ENCODE measurements at regions not wholly inside any gene's neighbourhood (a gene's known extent, or its start where the extent isn't known, plus 50 kb on each side); places are given as distances from the start of the nearest gene placed in this dataset.
A peak's percentile ranks its signal among the peaks of the same experiment; 100 is the strongest.
"Not testable (repeated sequence)": the region's sequence is repeated elsewhere in the genome, so short reads cannot be mapped to it uniquely, and the experiment has no call there.

DNA sequence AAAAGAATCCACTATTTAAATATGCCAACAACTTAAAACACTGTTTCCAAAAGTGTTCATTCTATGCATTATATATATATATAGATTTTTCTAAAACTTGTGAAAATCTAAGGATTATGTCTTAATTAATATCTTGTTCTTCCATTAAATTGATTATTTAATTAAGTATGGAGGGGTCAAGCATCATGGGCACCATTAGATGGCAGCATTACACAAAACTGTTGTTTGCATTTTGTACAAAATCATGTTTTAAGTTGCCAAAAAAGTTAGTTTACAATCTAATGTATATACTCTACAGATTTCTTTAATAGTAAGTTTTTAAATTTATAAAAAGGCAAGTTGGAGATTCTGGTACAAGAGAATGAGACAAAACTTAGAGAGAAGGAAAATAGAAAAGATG is 213.2 kb upstream of the EDNRB start:
- no peak overlapping the region for H3K27ac ChIP-seq
- no peak for DNase-seq (ENCODE audit: low spot score)
- CTCF ChIA-PET = no interaction called here
- TF ChIP-seq, protein P1, sequence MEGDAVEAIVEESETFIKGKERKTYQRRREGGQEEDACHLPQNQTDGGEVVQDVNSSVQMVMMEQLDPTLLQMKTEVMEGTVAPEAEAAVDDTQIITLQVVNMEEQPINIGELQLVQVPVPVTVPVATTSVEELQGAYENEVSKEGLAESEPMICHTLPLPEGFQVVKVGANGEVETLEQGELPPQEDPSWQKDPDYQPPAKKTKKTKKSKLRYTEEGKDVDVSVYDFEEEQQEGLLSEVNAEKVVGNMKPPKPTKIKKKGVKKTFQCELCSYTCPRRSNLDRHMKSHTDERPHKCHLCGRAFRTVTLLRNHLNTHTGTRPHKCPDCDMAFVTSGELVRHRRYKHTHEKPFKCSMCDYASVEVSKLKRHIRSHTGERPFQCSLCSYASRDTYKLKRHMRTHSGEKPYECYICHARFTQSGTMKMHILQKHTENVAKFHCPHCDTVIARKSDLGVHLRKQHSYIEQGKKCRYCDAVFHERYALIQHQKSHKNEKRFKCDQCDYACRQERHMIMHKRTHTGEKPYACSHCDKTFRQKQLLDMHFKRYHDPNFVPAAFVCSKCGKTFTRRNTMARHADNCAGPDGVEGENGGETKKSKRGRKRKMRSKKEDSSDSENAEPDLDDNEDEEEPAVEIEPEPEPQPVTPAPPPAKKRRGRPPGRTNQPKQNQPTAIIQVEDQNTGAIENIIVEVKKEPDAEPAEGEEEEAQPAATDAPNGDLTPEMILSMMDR (conservative IDR thresholded peaks at IDR 0.05; ENCODE audit: low read depth) = peak; percentile 25; the same call in 1 of the 2 replicates
- POLR2A ChIA-PET (ENCODE audit: low non-redundant PET) = no interaction called here

DNA sequence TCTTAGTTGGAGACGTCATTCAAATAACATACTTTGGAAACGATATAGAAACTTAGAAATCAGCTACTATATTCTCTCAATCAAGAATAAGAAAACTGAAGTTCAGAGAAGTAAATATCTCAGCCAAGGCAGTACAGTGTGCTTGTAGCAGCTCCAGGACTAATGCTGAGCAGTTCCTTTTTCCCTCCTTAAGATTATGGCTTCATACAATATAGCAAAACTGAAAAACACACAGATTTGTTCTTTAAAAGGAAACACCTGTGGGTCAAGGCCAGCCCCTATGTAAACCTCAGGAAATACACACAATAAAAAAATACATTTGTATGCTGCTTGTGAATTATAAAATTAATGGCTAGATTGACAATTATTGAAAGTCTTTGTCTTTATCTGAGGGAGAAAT is 212.7 kb upstream of the EDNRB start:
- TF ChIP-seq, protein P1 (conservative IDR thresholded peaks at IDR 0.05; ENCODE audit: low read depth) = no peak
- DNase-seq (ENCODE audit: low spot score) = no peak
- CTCF ChIA-PET = interaction anchor here (0.6 kb wide), 1 partner anchor 1068 kb away, joined by 3 read pairs; no protein-coding TSS in a partner anchor

DNA sequence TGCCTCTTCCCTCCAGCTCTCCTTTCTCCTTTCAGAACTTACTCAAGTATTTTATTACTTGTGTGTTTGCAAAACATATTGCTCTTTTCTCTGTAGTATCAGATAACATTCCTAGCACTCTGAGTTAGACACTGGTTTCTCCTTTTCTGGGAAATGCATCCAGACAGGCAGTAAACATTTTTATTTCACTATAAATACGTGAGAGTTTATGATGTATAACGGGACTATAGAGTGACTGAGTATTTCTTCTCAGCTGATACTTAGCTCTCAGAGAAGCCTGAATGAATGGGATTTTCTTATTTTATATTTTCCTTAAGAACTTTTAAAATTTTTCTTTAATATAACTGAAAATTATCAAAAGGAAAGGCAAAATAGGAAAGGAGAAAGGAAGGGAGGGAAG is 211.2 kb upstream of the EDNRB start:
- TF ChIP-seq, protein P1 (conservative IDR thresholded peaks at IDR 0.05; ENCODE audit: low read depth) = no peak
- CTCF ChIA-PET = no interaction called here
- H3K27ac ChIP-seq = no peak overlapping the region
- POLR2A ChIA-PET (ENCODE audit: low non-redundant PET) = no interaction called here
- DNase-seq (ENCODE audit: low spot score) = no peak

More for the DNA sequence above, 212.7 kb upstream of the EDNRB start:
- H3K27ac ChIP-seq = no peak overlapping the region
- POLR2A ChIA-PET (ENCODE audit: low non-redundant PET) = no interaction called here

- ChIA-PET CTCF (no interaction called here), POLR2A (ENCODE audit: low non-redundant PET) (no interaction called here)
- TF ChIP-seq, protein P1 (conservative IDR thresholded peaks at IDR 0.05; ENCODE audit: low read depth) = no peak
- no peak overlapping the region for H3K27ac ChIP-seq
- no peak for DNase-seq (ENCODE audit: low spot score)
These were observed 210.7 kb upstream of the EDNRB start for GRCh38 chr13:78129359-78129758.

- TF ChIP-seq, protein P1 (conservative IDR thresholded peaks at IDR 0.05; ENCODE audit: low read depth) = peak; percentile 82
- DNase-seq (ENCODE audit: low spot score) = peak; percentile 34
- ChIA-PET CTCF (interaction anchor here (0.5 to 1.3 kb wide), 23 partner anchors 9 to 1420 kb away, joined by 3 to 6 read pairs (median 4); partner anchors contain the start of gene MYCBP2), POLR2A (ENCODE audit: low non-redundant PET) (no interaction called here)
- no peak overlapping the region for H3K27ac ChIP-seq
These were observed 203.1 kb upstream of the EDNRB start for GRCh38 chr13:78121459-78122348.

- DNase-seq (ENCODE audit: low spot score) = no peak
- H3K27ac ChIP-seq = no peak overlapping the region
- TF ChIP-seq, protein P1 (conservative IDR thresholded peaks at IDR 0.05; ENCODE audit: low read depth) = no peak
- POLR2A ChIA-PET (ENCODE audit: low non-redundant PET) = no interaction called here
- CTCF ChIA-PET = interaction anchor here (0.5 to 1.3 kb wide), 22 partner anchors 9 to 870 kb away, joined by 3 to 6 read pairs (median 4); partner anchors contain the start of gene MYCBP2
These were observed 202.4 kb upstream of the EDNRB start for GRCh38 chr13:78121001-78121400.

DNA sequence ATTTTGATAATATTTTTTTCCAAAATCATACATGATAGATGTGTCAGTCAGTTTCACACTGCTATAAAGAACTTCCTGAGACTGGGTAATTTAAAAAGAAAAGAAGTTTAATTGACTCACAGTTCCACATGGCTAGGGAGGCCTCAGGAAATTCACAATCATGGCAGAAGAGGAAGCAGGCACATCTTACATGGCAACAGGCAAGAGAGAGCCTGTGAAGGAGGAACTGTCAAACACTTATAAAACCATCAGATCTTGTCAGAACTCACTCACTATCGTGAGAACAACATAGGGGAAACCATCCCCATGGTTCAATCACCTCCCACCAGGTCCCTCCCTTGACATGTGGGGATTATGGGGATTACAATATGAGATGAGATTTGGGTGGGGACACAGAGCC is 201.5 kb upstream of the EDNRB start:
- POLR2A ChIA-PET (ENCODE audit: low non-redundant PET); H3K27ac ChIP-seq; DNase-seq (ENCODE audit: low spot score); CTCF ChIA-PET: not testable (repeated sequence)

GRCh38 chr13:78117070-78117469 is 198.4 kb upstream of the EDNRB start:
- POLR2A ChIA-PET (ENCODE audit: low non-redundant PET); DNase-seq (ENCODE audit: low spot score); CTCF ChIA-PET; H3K27ac ChIP-seq: not testable (repeated sequence)
